GM18907 (cell line): ENCODE measurements at regions not wholly inside any gene's neighbourhood (a gene's known extent, or its start where the extent isn't known, plus 50 kb on each side); places are given as distances from the start of the nearest gene placed in this dataset.

Experiments used
- ATAC-seq: cut with Tn5 transposase; IDR thresholded peaks from one replicate; pipeline ENCODE4 v1.9.1; 2021; ENCODE audit warnings: mild to moderate bottlenecking, moderate library complexity; ENCODE audit not compliant: unreplicated experiment

- no peak for ATAC-seq
These were observed 64.1 kb downstream of the ZNF641 start for GRCh38 chr12:48286665-48287064.

GRCh38 chr12:48285751-48286650 is 64.7 kb downstream of the ZNF641 start:
- no peak for ATAC-seq

GRCh38 chr12:48281811-48282210 is 68.9 kb downstream of the ZNF641 start:
- no peak for ATAC-seq

GRCh38 chr12:48280572-48280971 is 70.1 kb downstream of the ZNF641 start:
- ATAC-seq: no peak

GRCh38 chr12:48279601-48280000 is 71.1 kb downstream of the ZNF641 start:
- no peak for ATAC-seq

GRCh38 chr12:48279101-48279500 is 71.6 kb downstream of the ZNF641 start:
- ATAC-seq: no peak

- ATAC-seq: no peak
These were observed 73.5 kb upstream of the OR10AD1 start for GRCh38 chr12:48276621-48277020.

GRCh38 chr12:48266826-48267225 is 63.7 kb upstream of the OR10AD1 start:
- no peak for ATAC-seq

- ATAC-seq: peak; percentile 63
These were observed 62.7 kb upstream of the OR10AD1 start for GRCh38 chr12:48265777-48266176.

GRCh38 chr12:48263617-48264016 is 60.5 kb upstream of the OR10AD1 start:
- no peak for ATAC-seq

- ATAC-seq: no peak
These were observed 58.7 kb upstream of the OR10AD1 start for GRCh38 chr12:48261773-48262172.
